ENCODE measurements at regions not wholly inside any gene's neighbourhood (a gene's known extent, or its start where the extent isn't known, plus 50 kb on each side); places are given as distances from the start of the nearest gene placed in this dataset.
"Not testable (repeated sequence)": the region's sequence is repeated elsewhere in the genome, so short reads cannot be mapped to it uniquely, and the experiment has no call there.

DNA sequence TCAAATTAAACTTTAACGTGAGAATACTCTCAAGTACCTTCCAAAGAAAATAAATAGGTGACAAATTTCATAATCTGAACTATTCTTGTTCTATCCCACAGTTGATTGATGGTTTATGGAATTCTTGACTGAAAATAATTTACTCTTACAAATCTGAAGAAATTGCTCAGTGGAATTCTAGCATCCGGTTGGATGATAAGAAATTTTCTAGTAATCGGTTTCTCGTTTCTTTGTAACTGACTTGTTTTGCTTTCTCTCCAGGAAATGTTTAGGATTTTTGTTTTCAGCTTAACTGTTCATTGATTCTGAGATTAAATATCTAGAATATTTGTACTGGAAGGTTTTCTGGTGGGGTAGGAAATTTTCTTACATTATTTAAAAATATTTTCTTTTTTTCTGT lies 558.9 kb upstream of the ADAMTS5 start:
- H3K9me3 ChIP-seq (ENCODE audit: low read depth) = no peaks in the 10 kb centered on the region
- no peaks in the 10 kb centered on the region for H4K20me1 ChIP-seq (ENCODE audit: insufficient read depth, poor library complexity, severe bottlenecking)
- no peaks in the 10 kb centered on the region for H3K4me1 ChIP-seq (ENCODE audit: insufficient read depth)
- H3K4me3 ChIP-seq = no peak overlapping the region
- no peak overlapping the region for H3K27ac ChIP-seq
- no peak for DNase-seq (ENCODE audit: low spot score)
- TF ChIP-seq EZH2 (IDR thresholded peaks at IDR 0.05; ENCODE audit: borderline replicate concordance) (no peak), EZH2phosphoT487 (IDR thresholded peaks at IDR 0.05; ENCODE audit: low read depth, severe bottlenecking, unreplicated experiment) (no peak)
- TF ChIP-seq, protein P1, sequence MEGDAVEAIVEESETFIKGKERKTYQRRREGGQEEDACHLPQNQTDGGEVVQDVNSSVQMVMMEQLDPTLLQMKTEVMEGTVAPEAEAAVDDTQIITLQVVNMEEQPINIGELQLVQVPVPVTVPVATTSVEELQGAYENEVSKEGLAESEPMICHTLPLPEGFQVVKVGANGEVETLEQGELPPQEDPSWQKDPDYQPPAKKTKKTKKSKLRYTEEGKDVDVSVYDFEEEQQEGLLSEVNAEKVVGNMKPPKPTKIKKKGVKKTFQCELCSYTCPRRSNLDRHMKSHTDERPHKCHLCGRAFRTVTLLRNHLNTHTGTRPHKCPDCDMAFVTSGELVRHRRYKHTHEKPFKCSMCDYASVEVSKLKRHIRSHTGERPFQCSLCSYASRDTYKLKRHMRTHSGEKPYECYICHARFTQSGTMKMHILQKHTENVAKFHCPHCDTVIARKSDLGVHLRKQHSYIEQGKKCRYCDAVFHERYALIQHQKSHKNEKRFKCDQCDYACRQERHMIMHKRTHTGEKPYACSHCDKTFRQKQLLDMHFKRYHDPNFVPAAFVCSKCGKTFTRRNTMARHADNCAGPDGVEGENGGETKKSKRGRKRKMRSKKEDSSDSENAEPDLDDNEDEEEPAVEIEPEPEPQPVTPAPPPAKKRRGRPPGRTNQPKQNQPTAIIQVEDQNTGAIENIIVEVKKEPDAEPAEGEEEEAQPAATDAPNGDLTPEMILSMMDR (IDR thresholded peaks at IDR 0.05; ENCODE audit: poor library complexity) = no peak
- H3K36me3 ChIP-seq (replicated peaks; ENCODE audit: insufficient read depth, low read depth) = no peaks in the 10 kb centered on the region
- 92% methylated on average over 4 of the region's 4 CpGs for WGBS (ENCODE audit: low lambda C conversion rate, missing lambda C conversion rate)
- no peaks in the 10 kb centered on the region for H3K9me2 ChIP-seq (replicated peaks; ENCODE audit: insufficient read depth)
- no peaks in the 10 kb centered on the region for H3K79me2 ChIP-seq
- H2AFZ ChIP-seq = no peak overlapping the region
- no peak overlapping the region for H3K4me2 ChIP-seq
- no peaks in the 10 kb centered on the region for H3K27me3 ChIP-seq

DNA sequence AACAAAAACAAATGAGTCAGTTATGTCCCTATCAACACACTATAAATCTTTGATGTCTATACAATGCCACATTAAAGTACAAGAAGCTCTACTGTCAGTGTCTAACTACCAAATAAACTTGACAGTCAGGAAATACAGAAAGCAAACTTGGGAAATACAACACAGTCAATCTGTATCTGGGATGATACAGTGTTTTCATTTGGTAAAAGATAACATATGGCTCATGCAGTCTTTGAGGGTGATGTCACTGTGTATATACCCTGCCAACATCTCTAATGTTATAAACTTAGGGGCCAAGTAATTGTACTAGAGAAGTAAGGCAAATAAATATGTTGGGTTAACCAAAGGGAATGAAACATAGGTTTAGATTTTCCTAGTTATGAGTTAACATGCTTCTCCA lies 552.5 kb upstream of the ADAMTS5 start:
- TF ChIP-seq EZH2phosphoT487 (IDR thresholded peaks at IDR 0.05; ENCODE audit: low read depth, severe bottlenecking, unreplicated experiment) (no peak), EZH2 (IDR thresholded peaks at IDR 0.05; ENCODE audit: borderline replicate concordance) (no peak)
- TF ChIP-seq, protein P1 (IDR thresholded peaks at IDR 0.05; ENCODE audit: poor library complexity) = no peak
- H2AFZ ChIP-seq = no peak overlapping the region
- H3K36me3 ChIP-seq (replicated peaks; ENCODE audit: insufficient read depth, low read depth) = no peaks in the 10 kb centered on the region
- no peaks in the 10 kb centered on the region for H3K27me3 ChIP-seq
- no peaks in the 10 kb centered on the region for H3K9me2 ChIP-seq (replicated peaks; ENCODE audit: insufficient read depth)
- no peak overlapping the region for H3K4me2 ChIP-seq
- H3K79me2 ChIP-seq = no peaks in the 10 kb centered on the region
- no peaks in the 10 kb centered on the region for H3K9me3 ChIP-seq (ENCODE audit: low read depth)
- H3K27ac ChIP-seq = no peak overlapping the region
- H3K4me1 ChIP-seq (ENCODE audit: insufficient read depth) = no peaks in the 10 kb centered on the region
- H3K4me3 ChIP-seq = no peak overlapping the region
- no peak for DNase-seq (ENCODE audit: low spot score)
- no peaks in the 10 kb centered on the region for H4K20me1 ChIP-seq (ENCODE audit: insufficient read depth, poor library complexity, severe bottlenecking)

DNA sequence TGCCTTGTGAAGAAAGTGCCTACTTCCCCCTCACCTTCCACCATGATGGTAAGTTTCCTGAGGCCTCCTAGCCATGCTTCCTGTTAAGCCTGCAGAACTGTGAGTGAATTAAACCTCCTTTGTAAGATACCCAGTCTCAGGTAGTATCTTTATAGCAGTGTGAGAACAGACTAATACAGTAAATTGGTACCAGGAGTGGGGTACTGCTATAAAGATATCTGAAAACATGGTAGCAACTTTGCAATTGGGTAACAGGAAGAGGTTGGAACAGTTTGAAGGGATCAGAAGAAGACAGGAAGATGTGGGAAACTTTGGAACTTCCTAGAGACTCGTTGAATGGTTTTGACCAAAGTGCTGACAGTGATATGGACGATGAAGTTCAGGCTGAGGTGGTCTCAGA lies 550.3 kb upstream of the ADAMTS5 start:
- not testable (repeated sequence) for H3K36me3 ChIP-seq (replicated peaks; ENCODE audit: insufficient read depth, low read depth); H3K27me3 ChIP-seq; H3K4me1 ChIP-seq (ENCODE audit: insufficient read depth); H3K9me2 ChIP-seq (replicated peaks; ENCODE audit: insufficient read depth); H3K27ac ChIP-seq; H3K4me3 ChIP-seq; H3K79me2 ChIP-seq; DNase-seq (ENCODE audit: low spot score); H4K20me1 ChIP-seq (ENCODE audit: insufficient read depth, poor library complexity, severe bottlenecking); H2AFZ ChIP-seq; H3K9me3 ChIP-seq (ENCODE audit: low read depth); H3K4me2 ChIP-seq
- 83% methylated on average over 2 of the region's 2 CpGs for WGBS (ENCODE audit: low lambda C conversion rate, missing lambda C conversion rate)

DNA sequence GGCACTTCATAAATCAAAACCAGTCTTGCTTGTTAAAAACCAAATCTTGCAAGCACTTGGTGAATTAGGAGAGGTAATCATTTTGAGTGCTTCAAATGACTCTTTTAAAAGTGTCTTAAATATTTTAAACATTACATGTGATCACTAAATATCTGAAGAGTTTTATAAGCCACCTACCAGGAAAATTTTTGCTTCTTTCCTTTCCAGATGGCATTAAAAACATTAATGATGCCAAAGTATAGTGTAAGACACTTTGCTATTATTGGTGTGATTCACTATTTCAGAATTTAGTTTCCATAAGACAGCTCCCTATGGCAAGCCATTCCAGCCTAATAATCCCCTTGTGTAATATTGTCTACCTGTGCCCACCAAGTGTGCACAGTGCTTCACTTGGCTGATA lies 548.8 kb upstream of the ADAMTS5 start:
- Histone ChIP-seq H3K79me2 (no peaks in the 10 kb centered on the region), H3K9me3 (ENCODE audit: low read depth) (no peaks in the 10 kb centered on the region), H3K9me2 (replicated peaks; ENCODE audit: insufficient read depth) (no peaks in the 10 kb centered on the region), H3K27ac (no peak overlapping the region), H3K4me2 (no peak overlapping the region), H3K4me3 (no peak overlapping the region), H3K4me1 (ENCODE audit: insufficient read depth) (no peaks in the 10 kb centered on the region), H3K27me3 (no peaks in the 10 kb centered on the region), H3K36me3 (replicated peaks; ENCODE audit: insufficient read depth, low read depth) (no peaks in the 10 kb centered on the region), H2AFZ (no peak overlapping the region), H4K20me1 (ENCODE audit: insufficient read depth, poor library complexity, severe bottlenecking) (no peaks in the 10 kb centered on the region)
- no peak for DNase-seq (ENCODE audit: low spot score)
- no peak for TF ChIP-seq EZH2 (IDR thresholded peaks at IDR 0.05; ENCODE audit: borderline replicate concordance)
- TF ChIP-seq EZH2phosphoT487 (IDR thresholded peaks at IDR 0.05; ENCODE audit: low read depth, severe bottlenecking, unreplicated experiment) = no peak
- TF ChIP-seq, protein P1 (IDR thresholded peaks at IDR 0.05; ENCODE audit: poor library complexity) = no peak
